ENCODE measurements at regions not wholly inside any gene's neighbourhood (a gene's known extent, or its start where the extent isn't known, plus 50 kb on each side); places are given as distances from the start of the nearest gene placed in this dataset.
A peak's percentile ranks its signal among the peaks of the same experiment; 100 is the strongest.
"Not testable (repeated sequence)": the region's sequence is repeated elsewhere in the genome, so short reads cannot be mapped to it uniquely, and the experiment has no call there.

DNA sequence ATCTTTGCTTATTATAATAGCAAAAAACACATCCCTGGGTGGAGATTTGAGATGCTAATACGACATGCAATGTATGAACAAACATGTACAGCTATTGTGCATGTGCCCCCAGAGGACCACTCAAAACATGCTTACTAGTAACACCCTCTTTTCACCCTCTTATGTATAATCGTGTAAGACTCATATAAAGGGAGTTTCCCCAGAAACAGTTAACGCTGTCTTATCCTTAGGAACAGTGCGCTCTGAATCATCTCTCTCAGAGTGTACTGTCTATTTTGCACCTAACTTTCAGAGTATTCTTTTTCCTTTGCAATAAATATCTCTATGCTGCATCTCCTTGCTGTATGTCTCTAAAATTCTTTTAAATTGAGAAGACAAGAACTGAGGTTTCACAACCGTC lies 2604.0 kb downstream of the PCDH9 start:
- no peak for DNase-seq

DNA sequence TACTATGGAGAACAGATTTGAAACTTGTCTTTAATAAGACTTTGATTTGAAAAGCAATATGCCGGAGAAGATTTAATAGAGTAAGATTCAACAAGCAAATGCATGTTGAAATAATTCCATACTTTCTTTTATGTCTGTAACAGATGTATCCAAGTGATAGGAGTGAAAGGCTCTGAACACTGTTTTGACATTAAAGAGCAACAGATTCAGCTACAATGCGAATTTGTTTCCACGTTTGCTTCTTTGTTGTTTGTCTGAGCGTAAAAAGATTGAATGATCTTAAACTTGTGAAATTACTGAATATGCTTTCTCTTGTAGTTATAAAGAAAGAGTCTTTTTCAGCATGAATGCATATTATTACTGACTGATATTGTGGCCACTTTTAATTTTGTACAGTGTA lies 2612.9 kb downstream of the PCDH9 start:
- no peak for DNase-seq

DNA sequence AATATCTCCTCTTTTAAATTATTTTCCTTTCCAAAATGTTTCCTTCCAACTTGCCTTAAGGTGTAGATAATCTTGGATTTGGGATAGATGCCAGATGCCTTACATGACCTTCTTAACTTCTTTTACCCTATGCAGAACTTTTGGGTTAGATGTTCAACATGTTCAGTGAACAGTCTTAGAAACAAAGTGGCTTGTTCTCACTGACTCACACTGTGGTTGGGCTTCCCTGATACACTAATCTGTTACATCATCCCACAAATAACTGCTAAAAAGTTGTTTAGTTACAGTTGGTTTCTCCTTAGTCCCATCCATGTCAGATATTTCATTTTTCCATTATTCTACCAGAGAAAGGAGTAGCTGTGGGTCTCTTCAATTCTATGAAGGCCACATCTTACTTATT lies 2638.2 kb downstream of the PCDH9 start:
- DNase-seq: peak; percentile 35

DNA sequence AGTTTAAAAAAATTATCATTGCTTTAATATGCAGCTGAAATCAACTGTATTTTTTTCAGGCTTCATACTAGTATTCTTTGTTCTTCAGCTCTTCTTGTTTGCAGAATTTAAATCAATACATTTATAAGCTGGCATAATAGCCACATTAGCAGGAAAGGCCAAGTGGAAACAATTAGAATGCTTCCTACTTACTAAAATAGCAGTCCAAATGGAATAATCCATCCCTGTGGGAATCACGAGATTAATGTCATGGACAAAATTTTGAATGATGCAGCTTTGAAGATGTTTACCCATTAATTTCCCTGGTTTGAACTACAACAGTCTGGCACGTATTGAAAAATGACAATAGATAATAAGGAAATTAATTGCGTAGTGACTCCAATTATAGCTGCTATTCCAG lies 2650.8 kb downstream of the PCDH9 start:
- DNase-seq: no peak

- DNase-seq: no peak
These were observed 2661.4 kb downstream of the PCDH9 start for GRCh38 chr13:64568748-64569147.

DNA sequence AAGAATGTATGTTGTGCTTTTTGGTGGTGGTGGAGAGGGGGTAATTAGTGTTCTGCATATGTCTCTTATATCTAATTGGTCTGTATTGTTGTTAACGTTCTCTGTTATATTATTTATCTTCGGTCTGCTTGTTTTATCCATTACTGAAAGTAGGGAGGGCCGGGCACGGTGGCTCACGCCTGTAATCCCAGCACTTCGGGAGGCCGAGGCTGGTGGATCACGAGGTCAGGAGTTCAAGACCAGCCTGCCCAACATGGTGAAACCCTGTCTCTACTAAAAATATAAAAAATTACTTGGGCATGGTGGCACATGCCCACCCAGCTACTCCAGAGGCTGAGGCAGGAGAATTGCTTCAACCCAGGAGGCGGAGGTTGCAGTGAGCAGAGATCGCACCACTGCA lies 2672.1 kb downstream of the PCDH9 start:
- not testable (repeated sequence) for DNase-seq

GRCh38 chr13:64556376-64556775 lies 2673.8 kb downstream of the PCDH9 start:
- DNase-seq: peak; percentile 81

GRCh38 chr13:64553411-64554129 lies 2676.6 kb downstream of the PCDH9 start:
- DNase-seq: peak; percentile 57

GRCh38 chr13:64551755-64552154 lies 2678.4 kb downstream of the PCDH9 start:
- peak; percentile 85 for DNase-seq

DNA sequence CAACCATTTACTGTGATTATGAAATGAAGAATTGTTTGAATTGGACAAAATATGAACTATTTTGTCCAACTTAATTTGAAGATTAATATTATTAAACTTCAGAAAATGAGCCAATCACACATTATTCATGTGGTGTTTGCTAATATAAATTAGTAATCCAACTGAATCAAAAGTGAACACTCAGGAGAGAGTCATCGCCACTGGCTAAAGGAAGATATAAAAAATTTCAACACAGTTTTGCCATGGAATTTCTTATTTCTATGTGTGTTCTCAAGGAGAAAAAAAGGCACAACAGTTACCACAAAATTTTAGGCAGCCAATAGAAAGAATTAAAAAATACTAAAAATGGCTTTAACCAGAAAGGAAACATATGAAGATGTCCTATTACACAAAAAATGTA lies 2683.8 kb downstream of the PCDH9 start:
- DNase-seq: no peak

DNA sequence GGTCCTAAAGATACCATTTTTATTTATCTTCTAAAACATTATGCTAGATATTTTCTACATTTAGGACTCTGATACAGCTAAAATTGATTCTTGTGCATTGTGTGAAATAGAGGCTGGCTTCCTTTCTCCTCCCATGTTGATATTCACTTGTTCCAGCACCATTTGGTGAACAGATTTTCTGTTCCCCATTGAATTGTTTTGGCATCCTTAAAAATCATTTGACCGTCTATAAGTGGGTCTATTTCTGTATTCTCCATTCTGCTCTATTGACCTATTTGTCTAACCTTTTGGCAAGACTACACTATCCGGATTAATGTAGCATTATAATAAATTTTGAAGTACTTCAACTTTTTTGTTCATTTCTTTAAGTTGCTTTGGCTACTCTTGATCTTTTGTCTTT lies 2689.2 kb downstream of the PCDH9 start:
- DNase-seq: no peak

DNA sequence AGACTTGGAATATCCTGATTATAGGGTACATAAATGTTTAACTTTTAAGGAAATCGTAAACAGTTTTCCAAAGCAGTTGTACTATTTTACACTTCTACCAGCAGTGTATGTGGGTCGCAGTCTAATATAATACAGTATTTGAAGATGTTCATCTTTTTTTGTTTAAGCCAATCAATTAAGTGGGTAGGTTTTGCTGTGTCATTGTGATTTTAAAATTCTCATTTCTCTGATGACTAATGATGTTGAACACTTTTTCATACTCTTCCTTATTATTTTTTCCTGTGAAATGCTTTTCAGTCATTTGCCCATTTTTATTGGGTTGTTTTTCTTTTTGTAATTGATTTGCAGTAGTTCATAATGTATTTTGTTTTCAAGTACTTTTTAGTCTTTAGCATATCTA lies 2689.7 kb downstream of the PCDH9 start:
- no peak for DNase-seq

DNA sequence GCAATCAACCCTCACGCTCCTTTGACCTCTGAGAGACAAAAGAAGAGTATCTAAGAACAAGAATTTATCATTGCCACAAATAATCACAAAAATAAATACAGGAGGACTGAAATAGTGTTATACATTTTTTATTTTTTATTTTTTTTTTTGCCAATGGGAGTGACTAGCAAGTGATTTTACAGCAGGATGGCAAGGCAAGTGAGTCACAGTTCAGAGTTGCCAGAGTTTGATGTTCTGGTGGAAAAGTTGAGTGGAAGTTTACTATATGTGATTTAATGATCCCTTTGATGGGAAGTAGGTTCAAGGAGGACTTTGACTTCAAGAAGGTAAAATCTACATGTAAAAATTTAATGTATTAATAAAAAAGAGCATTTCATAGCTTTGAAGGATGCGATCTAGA lies 2691.4 kb downstream of the PCDH9 start:
- peak; percentile 6 for DNase-seq

- no peak for DNase-seq
These were observed 2695.8 kb downstream of the PCDH9 start for GRCh38 chr13:64534302-64534701.

DNA sequence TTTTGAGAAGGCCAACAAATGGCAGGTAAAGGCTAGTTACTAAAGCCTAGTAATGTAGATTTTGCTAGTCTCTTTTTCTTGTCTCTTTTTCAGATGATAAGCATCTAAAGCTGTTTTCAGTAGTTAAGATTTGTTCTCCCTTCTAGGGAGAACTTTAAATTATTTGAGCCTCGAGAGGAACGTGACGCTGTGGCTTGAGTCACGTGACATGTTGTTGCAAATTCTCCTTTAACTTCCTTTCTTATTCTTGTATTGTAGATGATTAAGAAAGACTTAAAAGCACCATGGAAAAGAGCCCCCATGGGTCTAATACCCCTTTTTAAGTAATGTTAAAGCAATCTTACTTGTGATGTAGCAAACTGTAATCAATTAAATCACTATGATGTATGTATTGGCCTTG lies 2698.7 kb downstream of the PCDH9 start:
- no peak for DNase-seq

- DNase-seq: peak; percentile 7
These were observed 2700.2 kb downstream of the PCDH9 start for GRCh38 chr13:64529874-64530485.

GRCh38 chr13:64528838-64529237 lies 2701.3 kb downstream of the PCDH9 start:
- DNase-seq: no peak

DNA sequence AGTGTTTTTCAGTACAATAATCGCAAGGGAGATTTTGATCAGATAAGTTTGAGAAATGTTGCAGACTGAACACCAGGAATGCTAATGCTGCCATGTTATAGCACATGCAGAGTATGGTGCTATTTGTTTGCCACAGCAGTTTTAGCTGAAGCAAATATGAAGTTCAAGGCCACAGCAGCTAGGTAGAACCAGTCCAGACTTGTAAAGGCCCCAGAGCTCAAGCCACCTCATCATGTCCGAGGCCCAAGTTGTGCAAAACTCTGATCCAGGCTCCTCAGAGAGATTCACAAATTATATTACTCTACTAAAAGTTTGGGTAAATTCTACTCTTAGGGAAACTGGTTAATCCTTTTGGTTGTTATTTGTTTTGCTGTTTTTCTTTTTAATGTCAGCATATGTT lies 2702.6 kb downstream of the PCDH9 start:
- DNase-seq: no peak

DNA sequence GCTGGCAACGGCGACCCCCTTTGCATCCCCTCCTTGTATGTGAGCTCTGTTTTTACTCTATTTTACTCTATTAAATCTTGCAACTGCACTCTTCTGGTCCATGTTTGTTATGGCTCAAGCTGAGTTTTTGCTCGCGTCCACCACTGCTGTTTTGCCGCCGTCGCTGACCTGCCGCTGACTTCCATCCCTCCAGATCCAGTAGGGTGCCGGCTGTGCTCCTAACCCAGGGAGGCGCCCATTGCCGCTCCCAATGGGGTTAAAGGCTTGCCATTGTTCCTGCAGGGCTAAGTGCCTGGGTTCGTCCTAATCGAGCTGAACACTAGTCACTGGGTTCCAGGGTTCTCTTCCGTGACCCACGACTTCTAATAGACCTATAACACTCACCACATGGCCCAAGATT lies 2704.4 kb downstream of the PCDH9 start:
- DNase-seq: no peak

- DNase-seq: no peak
These were observed 2719.4 kb downstream of the PCDH9 start for GRCh38 chr13:64510747-64511146.

DNA sequence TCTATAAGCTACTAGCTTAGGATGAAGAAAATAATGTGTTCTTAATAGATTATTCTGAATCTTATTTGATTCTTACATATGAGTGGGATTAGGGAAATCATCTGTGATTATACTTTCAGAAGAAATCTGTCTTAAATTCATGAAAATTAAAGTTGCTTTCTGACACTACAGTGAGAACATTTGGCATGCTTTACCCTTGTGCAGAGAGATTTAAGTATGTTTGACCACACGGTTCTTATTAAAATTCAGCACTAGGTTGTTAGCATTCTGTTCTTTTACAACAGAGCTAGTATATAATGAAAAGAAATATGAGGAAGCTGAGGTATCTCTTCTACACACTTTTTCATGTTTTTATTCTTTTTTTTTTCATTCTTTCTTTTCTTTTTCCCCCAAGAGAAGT lies 2723.9 kb downstream of the PCDH9 start:
- no peak for DNase-seq

DNA sequence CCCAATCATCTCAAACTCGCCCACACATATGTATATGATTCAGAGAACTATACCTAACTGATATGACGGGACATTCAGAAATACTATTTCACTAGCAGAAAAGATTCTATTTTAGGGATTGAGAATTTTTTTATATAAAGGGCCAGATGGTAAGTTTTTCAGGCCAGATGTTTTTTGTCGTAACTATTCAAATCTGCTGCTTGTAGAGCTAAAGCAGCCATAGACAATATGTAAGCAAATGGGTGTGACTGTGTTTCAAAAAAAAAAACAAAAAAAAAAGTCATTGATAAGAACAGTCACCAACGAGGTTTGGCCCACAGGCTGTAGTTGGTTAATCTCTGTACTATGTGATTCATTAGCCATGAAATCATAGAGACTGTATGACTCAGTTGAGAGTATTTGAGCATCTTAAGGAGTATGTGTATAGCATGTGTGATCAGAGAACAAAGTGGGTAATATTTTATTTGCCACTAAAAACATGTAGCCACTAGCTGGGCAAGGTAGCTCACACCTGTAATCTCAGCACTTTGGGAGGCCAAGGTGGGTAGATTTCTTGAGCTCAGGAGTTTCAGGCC lies 2724.7 kb downstream of the PCDH9 start:
- peak; percentile 77 for DNase-seq

DNA sequence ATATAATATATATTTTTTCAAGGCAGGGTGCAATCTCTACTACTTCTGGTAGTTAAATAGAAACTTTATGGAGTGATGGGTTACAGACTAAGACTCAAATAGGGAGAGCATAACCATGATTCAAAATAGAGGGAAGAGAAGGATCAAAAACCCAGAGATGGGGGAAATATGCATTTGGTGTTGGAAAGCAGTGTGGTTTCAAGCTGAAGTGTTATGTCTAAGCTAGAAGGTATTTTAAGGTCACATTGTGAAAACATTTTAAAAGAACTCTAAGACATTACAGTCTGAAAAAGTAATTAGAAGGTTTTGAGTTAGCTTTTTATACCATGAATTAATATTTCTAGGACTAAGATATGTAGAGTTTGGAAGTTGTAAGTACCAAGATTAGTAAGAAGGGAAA lies 2741.4 kb downstream of the PCDH9 start:
- peak; percentile 46 for DNase-seq

- peak; percentile 68 for DNase-seq
These were observed 2747.8 kb downstream of the PCDH9 start for GRCh38 chr13:64482373-64482772.

DNA sequence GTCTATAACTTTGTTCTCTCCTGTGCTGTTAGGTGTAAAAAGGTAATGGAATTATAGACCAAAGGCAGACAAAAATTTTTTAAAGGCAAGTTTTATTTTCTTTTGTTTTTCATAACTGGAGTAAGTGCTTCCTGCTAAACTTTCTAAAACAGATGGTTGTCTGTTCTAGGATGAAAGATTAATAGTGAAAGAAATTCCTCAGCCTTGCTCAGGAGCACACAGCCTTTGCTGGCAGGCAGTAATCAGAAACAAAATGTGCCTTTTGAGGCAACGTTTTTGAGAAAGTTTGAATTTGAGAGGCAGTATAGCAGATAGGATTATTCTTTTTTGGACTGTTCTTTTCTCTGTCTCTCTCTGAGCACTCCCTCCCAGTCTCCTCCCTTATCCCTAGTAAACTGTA lies 2749.5 kb downstream of the PCDH9 start:
- DNase-seq: no peak
